ENCODE measurements at regions not wholly inside any gene's neighbourhood (a gene's known extent, or its start where the extent isn't known, plus 50 kb on each side); places are given as distances from the start of the nearest gene placed in this dataset.

- DNase-seq (ENCODE audit: low spot score): peak; percentile 53
- TF ChIP-seq, protein P1, sequence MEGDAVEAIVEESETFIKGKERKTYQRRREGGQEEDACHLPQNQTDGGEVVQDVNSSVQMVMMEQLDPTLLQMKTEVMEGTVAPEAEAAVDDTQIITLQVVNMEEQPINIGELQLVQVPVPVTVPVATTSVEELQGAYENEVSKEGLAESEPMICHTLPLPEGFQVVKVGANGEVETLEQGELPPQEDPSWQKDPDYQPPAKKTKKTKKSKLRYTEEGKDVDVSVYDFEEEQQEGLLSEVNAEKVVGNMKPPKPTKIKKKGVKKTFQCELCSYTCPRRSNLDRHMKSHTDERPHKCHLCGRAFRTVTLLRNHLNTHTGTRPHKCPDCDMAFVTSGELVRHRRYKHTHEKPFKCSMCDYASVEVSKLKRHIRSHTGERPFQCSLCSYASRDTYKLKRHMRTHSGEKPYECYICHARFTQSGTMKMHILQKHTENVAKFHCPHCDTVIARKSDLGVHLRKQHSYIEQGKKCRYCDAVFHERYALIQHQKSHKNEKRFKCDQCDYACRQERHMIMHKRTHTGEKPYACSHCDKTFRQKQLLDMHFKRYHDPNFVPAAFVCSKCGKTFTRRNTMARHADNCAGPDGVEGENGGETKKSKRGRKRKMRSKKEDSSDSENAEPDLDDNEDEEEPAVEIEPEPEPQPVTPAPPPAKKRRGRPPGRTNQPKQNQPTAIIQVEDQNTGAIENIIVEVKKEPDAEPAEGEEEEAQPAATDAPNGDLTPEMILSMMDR (IDR thresholded peaks at IDR 0.05; ENCODE audit: borderline replicate concordance, control extremely low read depth, extremely low read depth, insufficient read depth, missing control alignments): no peak
- in situ Hi-C loops (cut with MboI; ENCODE audit: low sequenced_read_pairs, unreplicated experiment): no loop called here
Observed at GRCh38 chr6:16840725-16841124, 79.5 kb upstream of the ATXN1 start.

GRCh38 chr6:16840291-16840690 lies 79.0 kb upstream of the ATXN1 start:
- TF ChIP-seq, protein P1 (IDR thresholded peaks at IDR 0.05; ENCODE audit: borderline replicate concordance, control extremely low read depth, extremely low read depth, insufficient read depth, missing control alignments): no peak
- no peak for DNase-seq (ENCODE audit: low spot score)
- in situ Hi-C loops (cut with MboI; ENCODE audit: low sequenced_read_pairs, unreplicated experiment): no loop called here

DNA sequence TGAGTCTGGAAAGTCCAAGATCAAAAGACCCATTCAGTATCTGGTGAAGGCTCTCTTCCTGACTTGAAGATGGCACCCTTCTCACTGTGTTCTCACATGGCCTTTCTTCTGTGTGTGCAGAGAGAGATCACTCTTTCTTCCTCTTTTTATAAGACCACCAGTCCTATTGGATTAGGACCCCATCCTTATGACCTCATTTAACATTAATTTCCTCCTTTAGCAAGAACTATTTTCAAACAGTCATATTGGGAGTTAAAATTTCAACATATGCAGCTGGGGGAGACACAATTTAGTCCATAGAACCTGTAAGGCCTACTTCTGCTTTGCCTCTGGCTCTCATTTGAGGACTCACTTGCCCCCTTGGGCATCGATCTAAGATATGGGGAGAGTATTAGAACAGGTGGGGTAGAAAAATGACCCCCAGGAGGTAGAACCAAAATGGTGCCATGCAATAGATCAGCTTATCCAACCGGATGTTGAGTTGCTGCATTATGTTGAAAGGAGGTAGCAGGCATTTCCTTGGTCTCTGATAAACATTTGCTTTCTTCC lies 78.4 kb upstream of the ATXN1 start:
- DNase-seq (ENCODE audit: low spot score): no peak
- TF ChIP-seq, protein P1 (IDR thresholded peaks at IDR 0.05; ENCODE audit: borderline replicate concordance, control extremely low read depth, extremely low read depth, insufficient read depth, missing control alignments): no peak
- in situ Hi-C loops (cut with MboI; ENCODE audit: low sequenced_read_pairs, unreplicated experiment): no loop called here

- no peak for DNase-seq (ENCODE audit: low spot score)
- TF ChIP-seq, protein P1 (IDR thresholded peaks at IDR 0.05; ENCODE audit: borderline replicate concordance, control extremely low read depth, extremely low read depth, insufficient read depth, missing control alignments): no peak
- in situ Hi-C loops (cut with MboI; ENCODE audit: low sequenced_read_pairs, unreplicated experiment): no loop called here
Observed at GRCh38 chr6:16837217-16837972, 76.1 kb upstream of the ATXN1 start.

GRCh38 chr6:16836144-16836981 lies 75.1 kb upstream of the ATXN1 start:
- TF ChIP-seq, protein P1 (IDR thresholded peaks at IDR 0.05; ENCODE audit: borderline replicate concordance, control extremely low read depth, extremely low read depth, insufficient read depth, missing control alignments): no peak
- peak; percentile 68 for DNase-seq (ENCODE audit: low spot score)
- in situ Hi-C loops (cut with MboI; ENCODE audit: low sequenced_read_pairs, unreplicated experiment): no loop called here

DNA sequence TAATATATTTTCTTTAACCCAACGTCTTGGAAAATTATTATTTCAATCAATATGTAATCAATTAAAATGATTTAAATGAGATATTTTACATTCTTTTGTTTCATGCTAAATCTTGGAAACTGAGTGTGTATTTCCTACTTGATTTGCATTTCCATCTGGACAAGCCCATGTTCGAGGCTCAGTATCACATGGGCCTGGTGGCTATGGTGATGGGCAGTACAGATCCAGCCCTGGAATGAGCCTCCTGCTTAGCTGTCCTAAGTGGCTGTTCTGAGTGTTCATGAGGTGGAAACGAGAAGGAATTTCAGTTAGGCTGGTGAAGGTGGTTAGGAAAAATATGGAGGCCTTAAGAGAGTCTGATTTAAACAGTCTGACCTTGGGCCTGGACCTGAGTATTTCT lies 73.0 kb upstream of the ATXN1 start:
- in situ Hi-C loops (cut with MboI; ENCODE audit: low sequenced_read_pairs, unreplicated experiment): no loop called here
- TF ChIP-seq, protein P1 (IDR thresholded peaks at IDR 0.05; ENCODE audit: borderline replicate concordance, control extremely low read depth, extremely low read depth, insufficient read depth, missing control alignments): no peak
- no peak for DNase-seq (ENCODE audit: low spot score)

All from GM13976 (cell line).